A549 (cell line): ENCODE measurements at regions not wholly inside any gene's neighbourhood (a gene's known extent, or its start where the extent isn't known, plus 50 kb on each side); places are given as distances from the start of the nearest gene placed in this dataset.

Experiments used
- ATAC-seq, 2 experiments: fragments of 200-7000 bp in 1 of 2; fragments of >200 bp in 1 of 2; cut with Nextera tagmentation in 1 of 2; cut with Tn5 transposase in 1 of 2; 3 replicates each; pipeline versions ENCODE4 v1.8.0 to v1.9.1; 2018 to 2020; ENCODE audit warnings: mild to moderate bottlenecking in 1 of 2, moderate library complexity in 1 of 2
- CTCF ChIA-PET: fragments of 300-600 bp; sonication (Branson Sonifier 250); formaldehyde crosslinking; extraction: SDS; loops from one replicate; lab custom pipeline; 2021; ENCODE audit warnings: antibody characterized with exemption, inconsistent platforms; lab: Yijun Ruan, JAX
- POLR2A ChIA-PET: fragments of 350-600 bp; formaldehyde crosslinking; extraction: SDS; loops from one replicate; lab custom pipeline; 2021; ENCODE audit warnings: antibody characterized with exemption, inconsistent platforms; lab: Yijun Ruan, JAX
- DNase-seq, 2 experiments: peaks; one replicate each; pipeline versions ENCODE4 v3.0.0 to v3.0.0-alpha.2; 2011 to 2016; ENCODE audit warnings: low read depth in 1 of 2, low spot score in 1 of 2
- FAIRE-seq: peaks from 2 replicates; lab custom pipeline; 2011; peaks lifted over from hg19 to GRCh38; lab: Jason Lieb, UNC
- H3K27ac ChIP-seq, 2 experiments: fragments of >200 bp; sonication (Bioruptor Twin); formaldehyde crosslinking; 3 replicates each; pipeline ENCODE4 v1.5.1; 2016 to 2017
- H3K4me1 ChIP-seq: fragments of >200 bp; sonication (Bioruptor Twin); formaldehyde crosslinking; 3 replicates; pipeline ENCODE4 v1.6.1; 2016
- H3K4me2 ChIP-seq: fragments of >200 bp; sonication (Bioruptor Twin); formaldehyde crosslinking; 3 replicates; pipeline ENCODE4 v1.6.1; 2016
- H3K4me3 ChIP-seq: fragments of >200 bp; sonication (Bioruptor Twin); formaldehyde crosslinking; 3 replicates; pipeline ENCODE4 v1.5.1; 2016
- H3K9me3 ChIP-seq: fragments of >200 bp; sonication (Bioruptor Twin); formaldehyde crosslinking; 3 replicates; pipeline ENCODE4 v1.6.1; 2016
- ATOH8 ChIP-seq: fragments of 250-450 bp; sonication (Bioruptor Pico); IDR thresholded peaks from 2 replicates; pipeline ENCODE4 v1.5.0; 2020; ENCODE audit warnings: low read depth, mild to moderate bottlenecking, moderate library complexity
- CBX8 ChIP-seq: fragments of 200-600 bp; sonication (generic); IDR thresholded peaks from 2 replicates; pipeline ENCODE4 v1.6.1; 2016
- CEBPB ChIP-seq, 2 experiments: fragments of >200 bp in 1 of 2; sonication (Bioruptor Twin) in 1 of 2; formaldehyde crosslinking in 1 of 2; IDR thresholded peaks; 2 replicates each; pipeline ENCODE4 v1.6.1; 2012 to 2016
- CHD2 ChIP-seq: fragments of 150-350 bp; IDR thresholded peaks from 2 replicates; pipeline ENCODE4 v1.6.1; 2014; ENCODE audit warnings: low read length; ENCODE audit not compliant: partially characterized antibody
- CTCF ChIP-seq: fragments of >200 bp; sonication (Bioruptor Twin); formaldehyde crosslinking; IDR thresholded peaks from 3 replicates; pipeline ENCODE4 v1.5.1; 2016
- EHF ChIP-seq: fragments of 250-450 bp; sonication (Bioruptor Pico); IDR thresholded peaks from 2 replicates; pipeline ENCODE4 v1.5.0; 2020; ENCODE audit warnings: mild to moderate bottlenecking
- EP300 ChIP-seq, 2 experiments: fragments of >200 bp; sonication (Bioruptor Twin); formaldehyde crosslinking; IDR thresholded peaks; 2 replicates in 1 of 2; 3 replicates in 1 of 2; pipeline ENCODE4 v1.6.1; 2016 to 2017
- FOSL2 ChIP-seq, 2 experiments: fragments of 450-650 bp in 1 of 2; fragments of >200 bp in 1 of 2; sonication (Bioruptor Twin) in 1 of 2; formaldehyde crosslinking; IDR thresholded peaks; 2 replicates each; pipeline versions ENCODE4 v1.5.0 to v1.6.1; 2016 to 2020; ENCODE audit warnings: mild to moderate bottlenecking in 1 of 2, moderate library complexity in 1 of 2
- GATA3 ChIP-seq: IDR thresholded peaks from 2 replicates; pipeline ENCODE4 v1.6.1; 2012; ENCODE audit warnings: borderline replicate concordance
- HDAC2 ChIP-seq: fragments of 200-600 bp; sonication (generic); IDR thresholded peaks from 2 replicates; pipeline ENCODE4 v1.6.1; 2016
- HEYL ChIP-seq: fragments of 250-450 bp; sonication (Bioruptor Pico); IDR thresholded peaks from 2 replicates; pipeline ENCODE4 v1.8.0; 2021; ENCODE audit warnings: mild to moderate bottlenecking, moderate library complexity
- HMGXB4 ChIP-seq: fragments of 250-450 bp; sonication (Bioruptor Pico); IDR thresholded peaks from 2 replicates; pipeline ENCODE4 v1.5.0; 2021; ENCODE audit warnings: mild to moderate bottlenecking, moderate library complexity, borderline replicate concordance
- HOXA7 ChIP-seq: fragments of 250-450 bp; sonication (Bioruptor Pico); IDR thresholded peaks from 2 replicates; pipeline ENCODE4 v1.5.0; 2020; ENCODE audit warnings: mild to moderate bottlenecking, moderate library complexity
- KDM1A ChIP-seq: fragments of 200-600 bp; sonication (generic); IDR thresholded peaks from 2 replicates; pipeline ENCODE4 v1.6.1; 2016; ENCODE audit warnings: low read depth, mild to moderate bottlenecking
- MYC ChIP-seq: IDR thresholded peaks from 2 replicates; pipeline ENCODE4 v1.6.1; 2012; ENCODE audit warnings: mild to moderate bottlenecking, inconsistent platforms, low read length, improper control_type of control experiment, borderline replicate concordance
- PBX3 ChIP-seq: IDR thresholded peaks from 2 replicates; pipeline ENCODE4 v1.6.1; 2012
- POLR2AphosphoS2 ChIP-seq: conservative IDR thresholded peaks from 2 replicates; pipeline ENCODE4 v1.6.1; 2012; ENCODE audit warnings: low read length, improper control_type of control experiment, inconsistent platforms
- RAD21 ChIP-seq, 2 experiments: fragments of >200 bp in 1 of 2; sonication (Bioruptor Twin) in 1 of 2; formaldehyde crosslinking in 1 of 2; IDR thresholded peaks in 1 of 2; conservative IDR thresholded peaks in 1 of 2; 2 replicates in 1 of 2; 3 replicates in 1 of 2; pipeline ENCODE4 v1.6.1; 2012 to 2018; ENCODE audit warnings: inconsistent platforms in 1 of 2
- RARB ChIP-seq: fragments of 250-450 bp; sonication (Bioruptor Pico); IDR thresholded peaks from 2 replicates; pipeline ENCODE4 v1.8.0; 2021; ENCODE audit warnings: mild to moderate bottlenecking, moderate library complexity
- REST ChIP-seq: fragments of 200-600 bp; sonication (generic); IDR thresholded peaks from 2 replicates; pipeline ENCODE4 v1.6.1; 2016; ENCODE audit warnings: antibody characterized with exemption, mild to moderate bottlenecking, moderate library complexity
- TFCP2L1 ChIP-seq: fragments of 250-450 bp; sonication (Bioruptor Pico); IDR thresholded peaks from 2 replicates; pipeline ENCODE4 v1.5.0; 2021; ENCODE audit warnings: mild to moderate bottlenecking
- ZNF302 ChIP-seq: fragments of 250-450 bp; sonication (Bioruptor Pico); IDR thresholded peaks from 2 replicates; pipeline ENCODE4 v1.9.0; 2021; ENCODE audit warnings: inconsistent platforms, mild to moderate bottlenecking, moderate library complexity
- WGBS: methylation state at CpG from one replicate; pipeline ENCODE4 v1.1.6; 2017; ENCODE audit errors: missing lambda C conversion rate; 5-methylcytosine and 5-hydroxymethylcytosine counted together

GRCh38 chr5:21680641-21681040 lies 1172.5 kb downstream of the CDH12 start:
- WGBS: 2% methylated on average over 2 of the region's 2 CpGs
- no peak for TF ChIP-seq HEYL (CRISPR knock-in tag)
- no peak for TF ChIP-seq CHD2
- no peak for TF ChIP-seq ATOH8 (CRISPR knock-in tag)
- no peak for TF ChIP-seq GATA3
- no peak for TF ChIP-seq MYC
- TF ChIP-seq REST: no peak
- no peak for TF ChIP-seq RARB (CRISPR knock-in tag)
- TF ChIP-seq FOSL2 (IDR thresholded peaks at IDR 0.05): no peak
- no peak for TF ChIP-seq FOSL2 (CRISPR knock-in tag; IDR thresholded peaks at IDR 0.05)
- no peak for TF ChIP-seq EP300 (IDR thresholded peaks at IDR 0.05)
- TF ChIP-seq KDM1A: no peak
- no peak for TF ChIP-seq RAD21 (conservative IDR thresholded peaks at IDR 0.05 in 1 of 2, IDR thresholded peaks at IDR 0.05 in 1 of 2)
- TF ChIP-seq HOXA7: no peak
- ATAC-seq: no peak
- DNase-seq: no peak
- no peak overlapping the region for H3K4me3 ChIP-seq
- ChIA-PET CTCF (no interaction called here), POLR2A (no interaction called here)
- no peak overlapping the region for H3K27ac ChIP-seq
- no peaks in the 10 kb centered on the region for H3K4me1 ChIP-seq
- H3K4me2 ChIP-seq: no peak overlapping the region
- no peak for FAIRE-seq
- H3K9me3 ChIP-seq: no peaks in the 10 kb centered on the region

GRCh38 chr5:21680196-21680595 lies 1172.9 kb downstream of the CDH12 start:
- ChIA-PET POLR2A (no interaction called here), CTCF (no interaction called here)
- peak in 1 of 2 experiments; percentile 66; a peak in 3 of 6 replicates for ATAC-seq
- H3K4me1 ChIP-seq: no peaks in the 10 kb centered on the region
- no peak overlapping the region for H3K4me2 ChIP-seq
- FAIRE-seq: no peak
- H3K27ac ChIP-seq: no peak overlapping the region
- H3K4me3 ChIP-seq: no peak overlapping the region
- TF ChIP-seq EP300 (IDR thresholded peaks at IDR 0.05) (no peak), HDAC2 (no peak)
- DNase-seq: peak in 1 of 2 experiments; percentile 8
- H3K9me3 ChIP-seq: no peaks in the 10 kb centered on the region

- FAIRE-seq: no peak
- 6% methylated on average over 1 of the region's 1 CpG for WGBS
- no peaks in the 10 kb centered on the region for H3K4me1 ChIP-seq
- DNase-seq: no peak
- no peak overlapping the region for H3K27ac ChIP-seq
- CTCF ChIA-PET: no interaction called here
- no peaks in the 10 kb centered on the region for H3K9me3 ChIP-seq
- no peak for ATAC-seq
- POLR2A ChIA-PET: no interaction called here
- H3K4me2 ChIP-seq: no peak overlapping the region
- H3K4me3 ChIP-seq: no peak overlapping the region
- TF ChIP-seq CEBPB (IDR thresholded peaks at IDR 0.05): no peak
- no peak for TF ChIP-seq CBX8
- TF ChIP-seq EHF (CRISPR knock-in tag): no peak
- no peak for TF ChIP-seq TFCP2L1
- no peak for TF ChIP-seq RARB (CRISPR knock-in tag)
- no peak for TF ChIP-seq MYC
- no peak for TF ChIP-seq GATA3
- TF ChIP-seq PBX3: no peak
- no peak for TF ChIP-seq CTCF
- TF ChIP-seq HMGXB4 (CRISPR knock-in tag): no peak
- no peak for TF ChIP-seq POLR2AphosphoS2
- no peak for TF ChIP-seq ZNF302 (CRISPR knock-in tag)
Observed at GRCh38 chr5:21678526-21678925, 1174.6 kb downstream of the CDH12 start.
